SU-DHL-6 (cell line): ENCODE measurements at regions not wholly inside any gene's neighbourhood (a gene's known extent, or its start where the extent isn't known, plus 50 kb on each side); places are given as distances from the start of the nearest gene placed in this dataset.

Experiments
- H2AFZ ChIP-seq: fragments of 200-600 bp; sonication (generic); 2 replicates; pipeline ENCODE4 v1.6.1; 2014; ENCODE audit warnings: low read depth, mild to moderate bottlenecking, moderate library complexity, mixed read lengths, antibody characterized with exemption, low read length; ENCODE audit not compliant: severe bottlenecking
- H3F3A ChIP-seq: fragments of 200-600 bp; shearing (Covaris generic); 2 replicates; pipeline ENCODE4 v1.6.0; 2016; ENCODE audit warnings: antibody characterized with exemption, mild to moderate bottlenecking; ENCODE audit not compliant: insufficient read depth
- H3K27ac ChIP-seq: fragments of 200-600 bp; sonication (generic); 2 replicates; pipeline ENCODE4 v1.5.1; 2016; ENCODE audit warnings: low read depth, mild to moderate bottlenecking, low read length, moderate library complexity, mixed read lengths
- H3K27me3 ChIP-seq: fragments of 200-600 bp; sonication (generic), shearing (Covaris generic); 2 replicates; pipeline ENCODE4 v1.6.0; 2014; ENCODE audit warnings: mild to moderate bottlenecking, low read length
- H3K36me3 ChIP-seq: fragments of 200-600 bp; sonication (generic); 2 replicates; pipeline ENCODE4 v1.6.1; 2014; ENCODE audit warnings: mild to moderate bottlenecking, low read length, mixed read lengths
- H3K4me2 ChIP-seq: fragments of 300-600, 200-600 bp; shearing (Covaris generic), sonication (generic); 2 replicates; pipeline ENCODE4 v1.6.0; 2014; ENCODE audit warnings: low read length, low read depth, mild to moderate bottlenecking; ENCODE audit not compliant: poor library complexity, severe bottlenecking
- H3K4me3 ChIP-seq: fragments of 200-600 bp; sonication (generic); 2 replicates; pipeline ENCODE4 v1.5.1; 2014; ENCODE audit warnings: antibody characterized with exemption, low read length, mild to moderate bottlenecking, mixed read lengths; ENCODE audit not compliant: insufficient read depth, poor library complexity, severe bottlenecking
- H3K79me2 ChIP-seq: fragments of 200-600 bp; sonication (generic); 2 replicates; pipeline ENCODE4 v1.6.1; 2014; ENCODE audit warnings: mild to moderate bottlenecking, low read length, moderate library complexity; ENCODE audit not compliant: insufficient read depth
- H3K9ac ChIP-seq: fragments of 200-600 bp; sonication (generic); 2 replicates; pipeline ENCODE4 v1.7.0; 2014; ENCODE audit warnings: mild to moderate bottlenecking, low read length
- H3K9me2 ChIP-seq: fragments of 200-600 bp; sonication (generic); replicated peaks from 2 replicates; pipeline ENCODE4 v1.6.1; 2014; ENCODE audit warnings: low read length; ENCODE audit not compliant: insufficient read depth
- H3K9me3 ChIP-seq: fragments of 200-600 bp; sonication (generic); 2 replicates; pipeline ENCODE4 v1.6.1; 2014; ENCODE audit warnings: low read length, mixed read lengths; ENCODE audit not compliant: insufficient read depth
- H4K20me1 ChIP-seq: fragments of 200-600 bp; sonication (generic); 2 replicates; pipeline ENCODE4 v1.6.1; 2014; ENCODE audit warnings: low read depth, mild to moderate bottlenecking, antibody characterized with exemption, low read length, moderate library complexity, mixed read lengths
- EZH2phosphoT487 ChIP-seq: fragments of 200-600 bp; sonication (generic), shearing (Covaris generic); conservative IDR thresholded peaks from 2 replicates; pipeline ENCODE4 v1.6.1; 2018; ENCODE audit warnings: mild to moderate bottlenecking, antibody characterized with exemption, low read length, moderate library complexity, mixed read lengths
- TF ChIP-seq, protein P1 (sequence below): fragments of 200-600 bp; sonication (generic); IDR thresholded peaks from one replicate; pipeline ENCODE4 v1.5.1; 2017; ENCODE audit warnings: antibody characterized with exemption, mild to moderate bottlenecking, low read length, moderate library complexity; ENCODE audit not compliant: insufficient read depth, poor library complexity, severe bottlenecking

DNA sequence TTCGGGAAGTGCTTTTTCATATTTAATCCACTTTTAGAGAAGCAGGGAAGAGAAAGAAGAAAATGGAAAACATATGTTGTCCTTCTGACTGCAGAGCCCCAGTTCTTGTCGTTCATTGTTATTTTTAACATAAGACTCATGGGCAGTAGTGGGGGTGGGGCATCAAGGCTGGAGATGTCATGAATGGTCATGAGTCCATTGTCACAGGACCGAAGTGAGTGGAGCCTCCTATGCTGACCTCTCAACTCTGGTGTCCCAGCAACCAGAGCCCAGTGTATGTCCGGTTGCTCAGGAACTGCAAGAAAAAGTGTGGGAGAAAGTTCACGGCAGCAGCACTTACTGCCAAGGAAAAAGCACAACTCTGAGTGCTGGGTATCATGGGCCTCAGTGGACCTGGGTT lies 108.6 kb downstream of the BANF2 start:
- Histone ChIP-seq H3K27ac (no peak overlapping the region), H3F3A (no peaks in the 10 kb centered on the region), H3K4me2 (no peak overlapping the region), H3K4me3 (no peak overlapping the region), H4K20me1 (no peaks in the 10 kb centered on the region), H3K9me2 (no peaks in the 10 kb centered on the region), H3K27me3 (no peaks in the 10 kb centered on the region), H3K36me3 (no peaks in the 10 kb centered on the region), H3K9me3 (no peaks in the 10 kb centered on the region), H3K9ac (no peak overlapping the region), H2AFZ (no peak overlapping the region), H3K79me2 (no peaks in the 10 kb centered on the region)
- TF ChIP-seq, protein P1, sequence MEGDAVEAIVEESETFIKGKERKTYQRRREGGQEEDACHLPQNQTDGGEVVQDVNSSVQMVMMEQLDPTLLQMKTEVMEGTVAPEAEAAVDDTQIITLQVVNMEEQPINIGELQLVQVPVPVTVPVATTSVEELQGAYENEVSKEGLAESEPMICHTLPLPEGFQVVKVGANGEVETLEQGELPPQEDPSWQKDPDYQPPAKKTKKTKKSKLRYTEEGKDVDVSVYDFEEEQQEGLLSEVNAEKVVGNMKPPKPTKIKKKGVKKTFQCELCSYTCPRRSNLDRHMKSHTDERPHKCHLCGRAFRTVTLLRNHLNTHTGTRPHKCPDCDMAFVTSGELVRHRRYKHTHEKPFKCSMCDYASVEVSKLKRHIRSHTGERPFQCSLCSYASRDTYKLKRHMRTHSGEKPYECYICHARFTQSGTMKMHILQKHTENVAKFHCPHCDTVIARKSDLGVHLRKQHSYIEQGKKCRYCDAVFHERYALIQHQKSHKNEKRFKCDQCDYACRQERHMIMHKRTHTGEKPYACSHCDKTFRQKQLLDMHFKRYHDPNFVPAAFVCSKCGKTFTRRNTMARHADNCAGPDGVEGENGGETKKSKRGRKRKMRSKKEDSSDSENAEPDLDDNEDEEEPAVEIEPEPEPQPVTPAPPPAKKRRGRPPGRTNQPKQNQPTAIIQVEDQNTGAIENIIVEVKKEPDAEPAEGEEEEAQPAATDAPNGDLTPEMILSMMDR, result no peak
- TF ChIP-seq EZH2phosphoT487, result no peak

GRCh38 chr20:17807651-17808050 lies 107.9 kb downstream of the BANF2 start:
- H3K9me2 ChIP-seq, result no peaks in the 10 kb centered on the region
- H3K9me3 ChIP-seq, result no peaks in the 10 kb centered on the region
- TF ChIP-seq, protein P1, result no peak
- TF ChIP-seq EZH2phosphoT487, result no peak
- H4K20me1 ChIP-seq, result no peaks in the 10 kb centered on the region
- no peak overlapping the region for H2AFZ ChIP-seq
- H3F3A ChIP-seq, result no peaks in the 10 kb centered on the region
- H3K27ac ChIP-seq, result no peak overlapping the region
- no peak overlapping the region for H3K4me2 ChIP-seq
- no peaks in the 10 kb centered on the region for H3K79me2 ChIP-seq
- H3K4me3 ChIP-seq, result no peak overlapping the region
- no peak overlapping the region for H3K9ac ChIP-seq
- H3K36me3 ChIP-seq, result no peaks in the 10 kb centered on the region
- H3K27me3 ChIP-seq, result no peaks in the 10 kb centered on the region

DNA sequence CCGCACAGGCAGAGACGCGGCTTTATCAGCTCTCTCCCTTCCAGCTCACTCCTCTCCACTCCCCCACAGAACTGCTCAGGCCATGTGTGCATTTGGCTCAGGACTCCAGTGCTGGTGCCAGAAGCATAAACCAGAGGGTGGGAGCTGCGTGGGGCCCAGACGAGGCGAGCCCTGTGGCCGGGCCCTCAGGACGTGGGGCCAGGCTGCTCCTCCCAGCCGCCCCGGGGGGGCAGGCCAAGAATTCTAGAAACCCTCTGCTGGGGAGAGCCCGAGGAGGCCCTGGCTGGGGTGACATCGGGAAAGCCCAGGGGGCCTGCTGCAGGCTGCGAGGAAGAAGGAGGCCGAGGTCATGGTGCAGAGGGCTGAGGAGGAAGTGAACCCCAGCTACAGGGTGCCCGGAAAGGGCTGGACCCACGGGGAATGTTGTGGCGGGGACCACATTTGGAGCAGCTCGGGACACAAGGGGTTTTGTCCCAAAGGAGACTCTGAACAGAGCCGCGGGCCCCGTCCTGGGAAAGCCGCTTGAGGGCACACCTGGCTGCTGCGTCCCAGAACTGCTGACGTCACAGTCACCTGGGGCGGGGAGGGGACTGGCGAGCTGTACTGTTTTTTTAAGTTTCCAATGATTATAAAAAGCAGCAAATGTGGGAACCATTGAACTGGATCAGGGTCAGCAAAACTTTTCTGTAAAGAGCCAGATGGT lies 107.1 kb downstream of the BANF2 start:
- H3K4me2 ChIP-seq, result no peak overlapping the region
- H3K9me2 ChIP-seq, result no peaks in the 10 kb centered on the region
- no peaks in the 10 kb centered on the region for H4K20me1 ChIP-seq
- H3K4me3 ChIP-seq, result no peak overlapping the region
- H3K9ac ChIP-seq, result no peak overlapping the region
- no peaks in the 10 kb centered on the region for H3K9me3 ChIP-seq
- no peak overlapping the region for H3K27ac ChIP-seq
- H3K27me3 ChIP-seq, result no peaks in the 10 kb centered on the region
- no peaks in the 10 kb centered on the region for H3K36me3 ChIP-seq
- no peak overlapping the region for H2AFZ ChIP-seq
- H3K79me2 ChIP-seq, result no peaks in the 10 kb centered on the region
- no peak for TF ChIP-seq EZH2phosphoT487
- TF ChIP-seq, protein P1, result no peak
- H3F3A ChIP-seq, result no peaks in the 10 kb centered on the region
